ENCODE measurements at regions not wholly inside any gene's neighbourhood (a gene's known extent, or its start where the extent isn't known, plus 50 kb on each side); places are given as distances from the start of the nearest gene placed in this dataset.

DNA sequence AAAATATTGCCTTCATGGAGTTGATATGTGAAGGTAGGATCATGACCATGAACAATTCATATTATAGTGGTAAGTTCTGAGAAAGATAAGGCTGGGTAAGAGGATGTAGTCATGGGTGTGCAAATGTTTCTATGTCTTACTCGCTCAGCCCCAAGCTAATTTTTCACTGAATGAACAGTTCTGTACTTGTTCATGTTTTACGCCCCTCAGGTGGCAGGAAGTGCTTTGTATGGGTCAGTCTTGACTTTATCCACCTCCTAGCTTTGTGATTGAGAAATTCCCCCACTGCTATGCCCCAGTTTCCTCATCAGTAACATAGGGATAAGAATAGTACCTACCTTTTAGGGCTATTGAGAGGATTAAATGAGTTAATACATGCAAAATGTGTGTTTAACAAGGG, 148.2 kb upstream of the KCNG1 start:
- TF ChIP-seq TAF1 (IDR thresholded peaks at IDR 0.05; ENCODE audit: low read depth, low read length) (no peak), POLR2A (IDR thresholded peaks at IDR 0.05; ENCODE audit: low read depth, low read length) (no peak), POU2F2 (IDR thresholded peaks at IDR 0.05; ENCODE audit: low read depth, low read length) (no peak), POLR2AphosphoS5 (IDR thresholded peaks at IDR 0.05; ENCODE audit: low read depth, low read length) (no peak), PAX5 (IDR thresholded peaks at IDR 0.05; ENCODE audit: insufficient read depth, low read length, severe bottlenecking) (no peak)
